Endothelial cell (in vitro differentiated cells): ENCODE measurements at regions not wholly inside any gene's neighbourhood (a gene's known extent, or its start where the extent isn't known, plus 50 kb on each side); places are given as distances from the start of the nearest gene placed in this dataset.

Experiments
- DNase-seq: peaks from one replicate; pipeline ENCODE4 v3.0.0; 2021; ENCODE audit warnings: low spot score
- H3K27ac Mint-ChIP-seq: one replicate; pipeline ENCODE4 v1.8.0; 2021; ENCODE audit warnings: mixed read lengths, inconsistent platforms; ENCODE audit not compliant: unreplicated experiment
- H3K27me3 Mint-ChIP-seq: one replicate; pipeline ENCODE4 v1.8.0; 2021; ENCODE audit warnings: mild to moderate bottlenecking, moderate library complexity, mixed read lengths, inconsistent platforms; ENCODE audit not compliant: unreplicated experiment
- H3K36me3 Mint-ChIP-seq: one replicate; pipeline ENCODE4 v1.8.0; 2021; ENCODE audit warnings: mild to moderate bottlenecking, low read depth, mixed read lengths, inconsistent platforms; ENCODE audit not compliant: unreplicated experiment
- H3K4me1 Mint-ChIP-seq: one replicate; pipeline ENCODE4 v1.8.0; 2021; ENCODE audit warnings: mild to moderate bottlenecking, mixed read lengths, inconsistent platforms; ENCODE audit not compliant: unreplicated experiment
- H3K4me3 Mint-ChIP-seq: one replicate; pipeline ENCODE4 v1.8.0; 2021; ENCODE audit warnings: mild to moderate bottlenecking, mixed read lengths, inconsistent platforms; ENCODE audit not compliant: unreplicated experiment
- H3K9me3 Mint-ChIP-seq: one replicate; pipeline ENCODE4 v1.8.0; 2021; ENCODE audit warnings: mixed read lengths, inconsistent platforms; ENCODE audit not compliant: unreplicated experiment
- CTCF ChIP-seq: fragments of 200-600 bp; sonication (generic); IDR thresholded peaks from one replicate; pipeline ENCODE4 v1.5.0; 2021; ENCODE audit warnings: antibody characterized with exemption; ENCODE audit not compliant: unreplicated experiment

- no peak overlapping the region for H3K27ac Mint-ChIP-seq
- H3K4me3 Mint-ChIP-seq, result no peak overlapping the region
- DNase-seq, result no peak
- H3K27me3 Mint-ChIP-seq, result no peaks in the 10 kb centered on the region
- TF ChIP-seq CTCF, result no peak
- H3K9me3 Mint-ChIP-seq, result peaks cover 4% of the 10 kb centered on the region
- peaks cover 9% of the 10 kb centered on the region for H3K4me1 Mint-ChIP-seq
- H3K36me3 Mint-ChIP-seq, result peaks cover 4% of the 10 kb centered on the region
Observed at GRCh38 chr2:53504507-53504906, 263.1 kb upstream of the CHAC2 start.

GRCh38 chr2:53500181-53500580 is 267.4 kb upstream of the CHAC2 start:
- H3K27ac Mint-ChIP-seq, result no peak overlapping the region
- H3K27me3 Mint-ChIP-seq, result no peaks in the 10 kb centered on the region
- H3K4me1 Mint-ChIP-seq, result peaks cover 7% of the 10 kb centered on the region
- no peaks in the 10 kb centered on the region for H3K36me3 Mint-ChIP-seq
- no peak for DNase-seq
- H3K4me3 Mint-ChIP-seq, result no peak overlapping the region
- peaks cover 4% of the 10 kb centered on the region for H3K9me3 Mint-ChIP-seq
- no peak for TF ChIP-seq CTCF

GRCh38 chr2:53498210-53498609 is 269.4 kb upstream of the CHAC2 start:
- H3K4me1 Mint-ChIP-seq, result no peaks in the 10 kb centered on the region
- H3K36me3 Mint-ChIP-seq, result no peaks in the 10 kb centered on the region
- H3K27me3 Mint-ChIP-seq, result no peaks in the 10 kb centered on the region
- H3K9me3 Mint-ChIP-seq, result peaks cover 4% of the 10 kb centered on the region
- H3K27ac Mint-ChIP-seq, result no peak overlapping the region
- DNase-seq, result no peak
- H3K4me3 Mint-ChIP-seq, result no peak overlapping the region
- no peak for TF ChIP-seq CTCF

- H3K36me3 Mint-ChIP-seq, result no peaks in the 10 kb centered on the region
Observed at GRCh38 chr2:53497020-53497419, 270.6 kb upstream of the CHAC2 start.

DNA sequence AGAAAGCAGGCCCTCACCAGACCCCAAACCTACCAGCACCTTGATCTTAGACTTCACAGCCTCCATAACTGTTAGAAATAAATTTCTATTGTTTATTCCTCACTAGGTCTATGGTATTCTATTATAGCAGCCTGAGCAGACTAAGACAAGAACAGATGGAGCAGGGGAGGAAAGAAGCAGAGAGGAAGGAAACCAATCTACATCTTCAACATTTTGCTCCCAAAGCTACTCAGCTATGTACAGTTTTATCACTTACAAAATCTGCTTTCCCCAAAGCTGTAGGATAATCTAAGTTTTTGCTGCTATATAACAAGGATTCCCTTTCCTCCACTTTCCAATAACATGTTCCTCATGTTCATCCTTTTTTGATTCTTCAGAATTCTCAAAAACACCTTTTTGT is 274.4 kb upstream of the CHAC2 start:
- no peak for DNase-seq
- Mint-ChIP-seq H3K4me3 (no peak overlapping the region), H3K9me3 (no peaks in the 10 kb centered on the region), H3K36me3 (no peaks in the 10 kb centered on the region), H3K4me1 (no peaks in the 10 kb centered on the region), H3K27ac (no peak overlapping the region), H3K27me3 (peaks cover 2% of the 10 kb centered on the region)
- no peak for TF ChIP-seq CTCF

More at GRCh38 chr2:53497020-53497419, 270.6 kb upstream of the CHAC2 start:
- Mint-ChIP-seq H3K4me3 (no peak overlapping the region), H3K9me3 (peaks cover 4% of the 10 kb centered on the region), H3K27me3 (no peaks in the 10 kb centered on the region), H3K4me1 (no peaks in the 10 kb centered on the region), H3K27ac (no peak overlapping the region)
- TF ChIP-seq CTCF, result no peak
- no peak for DNase-seq
